HG03064 (cell line): ENCODE measurements at regions not wholly inside any gene's neighbourhood (a gene's known extent, or its start where the extent isn't known, plus 50 kb on each side); places are given as distances from the start of the nearest gene placed in this dataset.
"Not testable (repeated sequence)": the region's sequence is repeated elsewhere in the genome, so short reads cannot be mapped to it uniquely, and the experiment has no call there.

ENCODE experiments used
- ATAC-seq: cut with Tn5 transposase; IDR thresholded peaks from one replicate; pipeline ENCODE4 v1.9.1; 2021; ENCODE audit warnings: low read depth; ENCODE audit not compliant: unreplicated experiment

DNA sequence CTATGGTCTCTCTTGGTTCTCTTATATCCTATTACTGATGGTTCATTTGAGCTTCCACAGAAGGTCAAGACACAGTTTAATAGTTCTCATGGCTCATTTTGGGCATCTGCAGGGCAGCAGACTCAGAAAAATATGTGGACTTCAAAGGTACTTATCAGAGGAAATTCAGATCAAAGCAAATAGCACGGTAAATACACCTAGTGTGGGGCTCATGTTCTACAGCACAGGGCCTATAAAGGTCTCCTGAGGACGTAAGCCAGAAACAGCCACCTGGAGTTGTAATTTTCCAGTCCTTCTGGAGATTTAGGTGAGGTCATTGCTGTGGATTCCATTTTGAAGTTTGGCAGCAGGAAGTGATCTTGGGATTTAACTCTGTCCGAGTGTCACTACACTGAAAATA is 134.5 kb upstream of the SGO1 start:
- no peak for ATAC-seq

DNA sequence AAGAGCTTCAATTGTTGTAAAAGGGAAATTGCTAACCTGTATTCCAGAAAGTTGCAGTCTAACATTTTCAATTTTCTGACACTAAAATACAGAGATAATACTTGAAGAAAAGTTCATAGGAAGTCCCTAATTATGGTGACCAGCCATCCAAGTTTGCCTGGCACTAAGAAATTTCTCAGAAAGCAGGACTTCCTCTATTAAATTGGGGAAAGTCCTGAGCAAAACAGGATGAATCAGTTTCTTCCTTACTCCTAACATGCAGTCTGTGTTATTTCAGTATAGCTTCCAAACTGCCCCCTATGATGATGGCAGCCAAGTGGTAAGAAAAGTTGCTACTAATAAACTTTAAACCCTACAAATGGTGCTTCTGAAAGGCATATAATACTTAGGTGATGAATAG is 133.5 kb upstream of the SGO1 start:
- no peak for ATAC-seq

- no peak for ATAC-seq
Measured at GRCh38 chr3:20317616-20318015, 131.6 kb upstream of the SGO1 start.

DNA sequence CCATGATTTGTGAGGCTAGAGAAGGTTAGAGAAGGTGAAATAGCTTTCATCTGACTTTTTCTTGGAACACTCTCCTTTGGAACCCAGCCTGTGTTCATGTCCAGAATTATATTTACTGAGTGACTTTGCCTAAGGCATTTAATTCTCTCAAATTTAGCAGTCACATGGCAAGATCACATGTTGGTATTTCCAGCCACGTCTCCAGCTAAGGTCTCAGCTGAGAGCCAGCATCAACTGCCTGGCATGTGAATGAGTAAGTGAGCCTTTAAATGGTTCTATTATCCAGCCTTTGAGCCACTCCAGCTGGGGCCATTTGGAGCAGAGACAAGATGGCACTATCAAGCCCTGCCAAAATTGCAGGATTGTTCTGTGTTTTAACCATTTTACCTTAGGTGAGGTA is 130.2 kb upstream of the SGO1 start:
- ATAC-seq, result no peak

GRCh38 chr3:20310629-20311028 is 124.6 kb upstream of the SGO1 start:
- ATAC-seq, result no peak

DNA sequence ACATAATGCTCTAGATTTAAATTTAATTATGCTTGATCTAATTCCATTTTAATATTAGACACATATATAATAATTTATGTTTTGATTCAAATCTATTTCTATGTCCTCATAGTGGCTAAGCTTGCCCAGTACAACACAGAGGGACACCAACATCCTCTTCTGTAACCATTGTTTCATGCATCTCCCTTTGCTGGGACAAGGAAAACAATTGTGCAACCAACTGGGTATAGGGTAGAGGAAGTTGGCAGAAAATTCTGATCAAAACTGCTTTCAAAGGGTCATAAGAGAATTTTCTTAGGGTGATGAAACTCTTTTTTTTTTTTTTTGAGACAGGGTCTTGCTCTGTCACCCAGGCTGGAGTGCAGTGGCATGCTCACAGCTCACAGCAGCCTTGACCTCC is 121.4 kb upstream of the SGO1 start:
- no peak for ATAC-seq

GRCh38 chr3:20305647-20306046 is 119.6 kb upstream of the SGO1 start:
- no peak for ATAC-seq

- ATAC-seq, result no peak
Measured at GRCh38 chr3:20302766-20303165, 116.8 kb upstream of the SGO1 start.

DNA sequence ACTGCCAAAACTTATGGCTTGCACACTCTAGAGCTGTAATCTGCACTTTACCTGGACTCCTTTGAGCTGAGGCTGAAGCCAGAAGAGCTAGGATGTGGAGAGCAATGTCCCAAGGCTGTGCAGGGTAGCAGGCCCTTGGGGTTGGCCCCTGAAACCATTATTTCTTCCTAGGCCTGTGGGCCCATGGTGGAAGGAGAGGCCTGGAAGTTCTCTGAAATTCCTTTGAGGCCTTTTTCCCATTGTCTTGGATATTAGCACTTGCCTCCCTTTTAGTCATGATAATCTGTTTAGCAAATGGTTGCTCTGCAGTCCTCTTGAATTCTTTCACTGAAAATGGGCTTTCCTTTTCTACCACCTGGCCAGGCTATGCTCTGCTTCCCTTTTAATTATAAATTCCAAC is 102.0 kb upstream of the SGO1 start:
- ATAC-seq, result no peak

DNA sequence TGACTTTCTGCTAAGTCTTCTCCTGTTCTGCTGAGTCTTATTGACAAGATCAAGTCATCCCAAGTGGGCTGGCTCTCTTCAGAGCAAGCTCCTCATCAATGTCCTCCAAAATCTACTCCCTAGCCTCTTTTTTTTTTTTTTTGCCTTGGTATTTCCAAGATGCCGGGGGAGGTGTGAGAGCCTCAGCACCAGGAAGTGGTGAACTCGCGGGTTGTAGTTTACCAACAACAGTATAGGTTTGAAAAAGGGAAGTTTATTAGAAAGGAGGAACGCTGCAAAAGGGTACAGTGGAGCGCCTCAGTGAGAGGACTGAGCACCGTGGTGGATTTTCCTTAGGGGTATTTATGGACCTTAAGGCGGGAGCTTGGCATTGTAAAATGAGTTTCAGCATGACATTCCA is 94.3 kb upstream of the SGO1 start:
- no peak for ATAC-seq

DNA sequence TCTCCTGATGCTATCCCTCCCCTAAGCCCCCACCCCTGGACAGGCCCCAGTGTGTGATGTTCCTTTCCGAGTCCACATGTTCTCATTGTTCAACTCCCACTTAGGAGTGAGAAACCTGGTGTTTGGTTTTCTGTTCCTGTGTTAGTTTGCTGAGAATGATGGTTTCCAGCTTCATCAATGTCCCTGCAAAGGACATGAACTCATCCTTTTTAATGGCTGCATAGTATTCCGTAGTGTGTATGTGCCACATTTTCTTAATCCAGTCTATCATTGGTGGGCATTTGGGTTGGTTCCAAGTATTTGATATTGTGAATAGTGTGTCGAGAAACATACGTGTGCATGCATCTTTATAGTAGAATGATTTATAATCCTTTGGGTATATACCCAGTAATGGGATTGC is 80.0 kb upstream of the SGO1 start:
- ATAC-seq, result not testable (repeated sequence)

- no peak for ATAC-seq
Measured at GRCh38 chr3:20264900-20265567, 79.0 kb upstream of the SGO1 start.

GRCh38 chr3:20258371-20258770 is 72.4 kb upstream of the SGO1 start:
- ATAC-seq, result no peak

GRCh38 chr3:20256144-20256543 is 70.1 kb upstream of the SGO1 start:
- ATAC-seq, result peak; percentile 89

DNA sequence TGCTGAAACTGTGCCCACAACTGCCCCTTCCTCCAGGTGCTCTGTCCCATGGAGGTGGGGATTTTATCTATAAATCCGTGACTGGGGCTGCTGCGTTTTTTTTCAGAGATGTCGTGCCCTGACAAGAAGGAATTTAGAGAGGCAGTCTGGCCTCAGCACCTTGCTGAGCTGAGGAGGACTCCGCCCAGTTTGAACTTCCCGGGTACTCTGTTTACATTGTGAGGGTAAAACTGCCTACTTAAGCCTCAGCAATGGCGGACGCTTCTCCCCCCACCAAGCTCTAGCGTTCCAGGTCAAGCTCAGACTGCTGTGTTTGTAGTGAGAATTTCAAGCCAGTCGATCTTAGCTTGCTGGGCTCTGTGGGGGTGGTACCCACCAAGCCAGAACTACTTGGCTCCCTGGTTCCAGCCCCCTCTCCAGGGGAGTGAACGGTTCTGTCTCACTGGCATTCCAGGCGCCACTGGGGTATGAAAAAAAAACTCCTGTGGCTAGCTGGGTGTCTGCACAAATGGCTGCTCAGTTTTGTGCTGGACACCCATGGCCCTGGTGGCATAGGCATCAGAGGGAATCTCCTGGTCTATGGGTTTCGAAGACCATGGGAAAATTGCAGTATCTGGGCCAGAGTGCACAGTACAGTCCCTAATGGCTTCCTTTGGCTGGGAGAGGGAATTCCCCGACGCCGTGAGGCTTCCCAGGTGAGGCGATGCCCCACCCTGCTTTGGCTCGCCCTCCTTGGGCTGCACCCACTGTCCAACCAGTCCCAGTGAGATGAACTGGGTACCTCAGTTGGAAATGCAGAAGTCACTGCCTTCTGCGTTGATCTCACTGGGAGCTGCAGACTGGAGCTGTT is 68.5 kb upstream of the SGO1 start:
- ATAC-seq, result no peak

- ATAC-seq, result no peak
Measured at GRCh38 chr3:20250786-20251185, 64.8 kb upstream of the SGO1 start.

DNA sequence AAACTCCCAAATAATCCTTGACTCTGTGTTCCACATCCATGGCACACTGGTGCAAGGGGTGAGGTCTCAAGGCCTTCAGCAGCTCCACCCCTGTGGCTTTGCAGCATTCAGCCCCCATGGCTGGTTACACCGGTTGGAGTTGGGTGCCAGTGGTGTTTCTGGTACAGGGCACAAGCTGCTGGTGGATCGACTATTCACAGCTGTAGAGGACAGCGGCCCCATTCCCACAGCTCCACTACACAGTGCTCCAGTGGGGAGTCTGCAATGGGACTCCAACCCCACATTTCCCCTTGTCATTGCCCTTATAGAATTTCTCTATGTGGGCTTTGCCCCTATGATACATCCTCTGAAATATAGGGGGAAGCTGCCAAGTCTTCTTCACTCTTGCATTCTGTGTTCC is 64.3 kb upstream of the SGO1 start:
- ATAC-seq, result no peak

GRCh38 chr3:20246662-20247061 is 60.7 kb upstream of the SGO1 start:
- ATAC-seq, result peak; percentile 72

GRCh38 chr3:20245781-20246180 is 59.8 kb upstream of the SGO1 start:
- ATAC-seq, result no peak

DNA sequence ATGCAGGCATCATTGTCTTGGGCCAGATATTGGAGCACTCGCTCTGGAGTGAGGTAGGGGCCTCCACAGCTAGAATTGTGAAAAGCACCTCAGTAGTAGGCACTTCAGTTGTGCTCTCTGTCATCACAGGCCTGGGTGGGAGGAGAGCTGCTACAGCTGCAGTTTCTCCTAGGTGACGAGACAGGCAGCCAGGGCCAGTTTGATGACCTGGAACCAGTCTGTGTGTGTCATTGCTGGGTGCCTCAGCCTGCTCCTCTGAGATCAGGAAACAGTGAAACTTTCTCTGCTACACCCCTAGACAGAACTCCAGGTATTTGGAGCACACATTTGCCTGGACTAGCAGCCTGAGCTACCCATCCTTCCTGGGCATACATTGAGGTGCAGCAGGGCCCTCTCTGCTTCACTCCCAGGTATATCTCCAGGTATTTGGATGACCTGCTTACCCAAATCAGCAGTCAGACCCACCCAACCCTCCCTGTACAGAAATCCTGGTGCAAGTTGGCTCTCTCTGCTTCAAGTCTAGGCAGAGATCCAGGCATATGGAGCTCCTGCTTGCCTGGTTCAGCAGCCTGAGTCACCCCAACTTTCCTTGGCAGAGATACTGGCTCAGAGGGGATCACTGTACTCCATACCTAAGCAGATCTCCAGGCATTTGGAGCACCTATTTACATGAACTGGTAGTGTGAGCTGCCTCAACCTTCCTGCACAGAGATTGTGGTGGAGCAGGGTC is 54.3 kb upstream of the SGO1 start:
- ATAC-seq, result no peak

DNA sequence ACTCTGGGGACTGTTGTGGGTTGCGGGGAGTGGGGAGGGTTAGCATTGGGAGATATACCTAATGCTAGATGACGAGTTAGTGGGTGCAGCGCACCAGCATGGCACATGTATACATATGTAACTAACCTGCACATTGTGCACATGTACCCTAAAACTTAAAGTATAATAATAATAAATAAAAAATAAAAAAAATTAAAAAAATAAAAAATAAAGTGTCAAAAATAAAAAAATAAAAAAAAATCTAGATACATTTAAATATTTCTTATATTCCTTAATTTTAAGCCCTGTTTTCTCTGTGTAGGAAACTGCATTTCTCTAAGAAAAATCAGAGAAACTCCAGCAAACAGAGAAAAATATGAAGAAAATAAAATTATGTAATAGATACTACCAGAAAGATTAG is 52.2 kb upstream of the SGO1 start:
- ATAC-seq, result not testable (repeated sequence)

DNA sequence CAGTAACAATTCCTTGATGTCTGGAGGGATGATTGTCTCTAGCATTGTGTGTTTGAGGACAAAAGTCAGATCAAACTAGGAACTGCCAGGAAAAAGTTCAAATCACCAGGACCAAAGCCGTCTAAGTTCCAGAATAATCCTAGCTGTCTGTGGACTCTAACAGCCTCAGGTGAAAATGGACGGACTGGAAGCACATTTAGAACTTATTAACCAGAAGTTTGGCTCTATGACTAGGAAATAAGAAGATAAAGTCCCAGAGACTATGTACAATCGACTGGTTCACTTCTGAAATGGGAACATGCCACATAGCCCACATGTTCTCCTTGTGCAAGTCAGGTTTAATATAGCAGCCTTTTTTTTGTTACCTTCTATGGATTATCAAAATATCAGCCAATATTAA is 50.6 kb upstream of the SGO1 start:
- no peak for ATAC-seq
